GM21619 (cell line): ENCODE measurements at regions not wholly inside any gene's neighbourhood (a gene's known extent, or its start where the extent isn't known, plus 50 kb on each side); places are given as distances from the start of the nearest gene placed in this dataset.
"Not testable (repeated sequence)": the region's sequence is repeated elsewhere in the genome, so short reads cannot be mapped to it uniquely, and the experiment has no call there.

Experiments used
- ATAC-seq: cut with Tn5 transposase; IDR thresholded peaks from one replicate; pipeline ENCODE4 v1.9.1; 2021; ENCODE audit not compliant: unreplicated experiment

DNA sequence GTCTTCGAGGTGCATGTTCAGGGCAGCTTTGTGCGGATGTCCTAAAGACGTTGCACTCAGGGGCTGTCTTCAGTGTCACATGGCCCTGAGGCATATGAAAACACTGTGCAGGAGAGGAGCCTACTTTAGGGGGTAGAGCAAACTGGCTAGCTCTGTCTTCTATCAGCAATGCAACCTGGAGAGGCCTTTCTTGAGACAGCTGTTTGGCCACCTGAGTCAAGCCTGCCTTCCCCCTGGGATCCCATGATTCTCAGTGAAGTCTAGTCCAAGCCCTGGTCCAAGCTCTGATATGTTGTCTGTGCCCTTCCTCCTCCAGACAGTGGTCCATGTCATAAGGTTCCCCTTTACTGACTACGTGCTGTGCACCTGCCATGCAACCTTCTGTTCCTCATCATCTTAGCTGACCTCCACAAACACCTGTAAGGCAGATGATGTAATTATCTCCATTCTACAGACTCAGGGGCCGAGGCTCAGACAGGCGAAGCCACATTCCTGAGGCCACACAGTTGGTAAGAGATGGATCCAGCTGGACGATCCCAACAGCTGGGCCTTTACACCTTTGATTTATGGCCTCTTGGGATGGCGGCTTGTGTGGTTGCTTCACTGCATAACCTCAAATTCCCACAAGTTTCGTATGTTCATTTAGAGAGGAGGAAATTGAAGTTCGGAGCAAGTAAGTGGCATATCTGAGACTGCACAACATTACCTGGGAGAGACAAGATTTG lies 109.9 kb downstream of the COPS8 start:
- no peak for ATAC-seq

DNA sequence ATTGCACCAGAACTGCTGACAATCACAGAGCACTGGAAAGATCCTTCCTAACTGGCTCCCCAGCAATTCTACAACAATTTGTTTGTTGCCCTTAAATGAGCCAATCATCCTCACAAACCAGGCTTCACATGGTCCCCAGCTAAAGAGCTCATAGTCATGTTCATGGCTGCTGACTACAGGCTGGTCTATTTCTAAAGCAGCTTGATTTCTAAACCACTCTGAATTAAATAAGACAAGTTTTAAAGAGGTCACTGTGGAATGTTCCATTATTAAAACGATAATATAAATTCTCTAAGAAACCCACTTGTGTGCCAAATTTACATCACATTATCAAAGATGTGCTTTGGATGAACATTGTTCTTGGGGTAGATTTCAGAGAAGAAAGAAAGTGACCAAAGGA lies 110.7 kb downstream of the COPS8 start:
- ATAC-seq: no peak

DNA sequence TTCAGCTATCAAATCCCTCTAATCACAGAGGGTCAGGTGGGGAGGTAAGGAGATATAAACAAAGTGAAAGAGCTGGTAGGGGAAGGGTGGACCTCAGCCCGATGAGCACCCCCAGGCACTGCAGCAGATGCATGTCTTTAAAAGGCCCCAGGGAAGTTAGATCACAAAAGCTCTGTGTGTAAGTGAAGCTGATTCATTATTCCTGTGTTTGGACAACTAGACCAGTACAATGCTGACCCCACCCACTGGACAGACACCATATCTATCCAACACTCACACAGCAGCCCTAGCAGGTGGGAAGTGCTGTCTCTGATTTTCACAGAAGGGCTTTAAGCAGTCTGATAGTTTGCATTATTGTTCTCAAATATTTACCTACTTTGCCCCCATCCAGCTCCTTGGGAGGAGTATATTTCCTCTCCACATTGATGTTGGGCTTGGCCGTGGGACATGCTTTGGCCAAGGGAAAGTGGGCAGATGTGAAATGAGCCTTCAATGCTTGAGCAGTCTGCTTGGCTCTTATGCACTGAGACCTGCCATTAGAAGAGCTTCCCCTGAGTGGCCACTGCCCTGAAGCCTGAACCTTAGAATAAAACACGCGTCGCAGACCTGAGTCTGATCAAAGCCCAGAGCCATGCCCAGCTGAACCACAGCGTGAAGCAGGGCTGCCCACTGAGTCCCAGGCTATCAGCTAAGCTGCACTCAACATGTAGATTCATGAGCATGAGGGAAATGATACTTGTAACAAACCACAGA lies 111.4 kb downstream of the COPS8 start:
- ATAC-seq: no peak

DNA sequence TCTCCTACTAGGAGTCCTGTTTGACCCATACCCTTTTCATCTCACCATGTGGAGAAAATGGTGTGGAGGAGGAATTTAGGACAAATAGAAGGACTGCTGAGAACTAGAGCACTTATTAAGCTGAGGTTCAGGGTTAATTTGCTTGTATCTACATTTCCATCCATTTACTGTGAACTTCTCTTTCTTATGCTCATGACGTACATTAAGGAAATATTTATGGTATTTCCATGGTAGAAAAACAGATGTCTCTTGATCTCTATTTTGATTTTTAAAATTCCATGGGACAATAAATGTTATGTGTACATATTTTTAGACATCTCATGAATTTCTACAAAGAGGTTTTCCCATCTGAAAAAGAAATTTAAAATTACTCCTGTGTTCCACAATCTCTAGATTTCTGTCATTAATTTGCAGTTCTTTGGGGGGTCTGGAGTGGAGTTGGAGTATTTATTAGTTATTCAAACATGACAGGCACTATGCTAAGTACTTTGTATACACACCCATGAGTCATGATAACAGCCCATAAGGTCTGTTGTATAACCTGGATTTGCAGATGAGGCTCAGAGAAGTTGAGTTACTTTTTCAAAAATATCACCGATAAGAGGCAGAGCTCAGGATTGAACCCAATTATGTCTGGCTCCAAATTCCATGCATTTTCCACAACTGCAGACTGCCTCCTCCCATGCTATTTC lies 112.6 kb downstream of the COPS8 start:
- no peak for ATAC-seq

DNA sequence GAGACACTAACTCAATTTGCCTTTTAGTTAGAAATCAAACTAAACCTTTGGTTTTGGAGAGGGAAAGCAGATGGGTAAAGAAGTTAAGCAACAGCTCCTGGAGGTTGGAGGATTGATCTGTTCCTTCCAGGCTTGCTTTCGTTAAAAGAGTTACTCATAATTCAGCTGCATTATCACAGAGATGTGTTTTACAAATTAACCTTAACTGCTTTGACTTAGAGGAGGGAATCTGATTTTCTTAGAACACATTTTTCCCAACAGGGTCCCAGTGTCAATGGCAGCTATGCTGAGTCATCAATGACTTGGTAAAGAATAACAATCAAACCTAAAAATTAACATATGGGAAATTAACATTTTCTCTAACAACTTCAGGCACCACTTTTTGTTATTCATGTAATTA lies 113.4 kb downstream of the COPS8 start:
- ATAC-seq: no peak

DNA sequence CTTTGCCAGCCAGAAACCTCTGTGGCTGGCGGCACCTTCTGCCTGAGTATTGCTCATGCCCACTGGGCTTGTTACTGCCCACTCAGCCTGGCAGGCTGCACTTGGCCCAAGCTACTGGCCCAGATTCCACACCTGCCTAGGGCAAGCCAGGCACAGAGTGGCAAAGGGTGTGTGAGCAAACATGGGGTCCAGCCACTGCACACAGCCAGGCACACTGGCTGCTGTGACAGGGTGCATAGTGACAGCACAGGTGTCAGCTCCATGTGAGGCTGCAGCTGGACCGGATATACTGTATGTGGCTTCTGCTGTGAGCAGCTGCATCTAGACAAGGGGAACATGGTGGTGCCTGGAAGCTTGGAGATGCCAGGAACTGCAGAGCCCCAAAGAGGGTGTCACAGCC lies 113.9 kb downstream of the COPS8 start:
- no peak for ATAC-seq

DNA sequence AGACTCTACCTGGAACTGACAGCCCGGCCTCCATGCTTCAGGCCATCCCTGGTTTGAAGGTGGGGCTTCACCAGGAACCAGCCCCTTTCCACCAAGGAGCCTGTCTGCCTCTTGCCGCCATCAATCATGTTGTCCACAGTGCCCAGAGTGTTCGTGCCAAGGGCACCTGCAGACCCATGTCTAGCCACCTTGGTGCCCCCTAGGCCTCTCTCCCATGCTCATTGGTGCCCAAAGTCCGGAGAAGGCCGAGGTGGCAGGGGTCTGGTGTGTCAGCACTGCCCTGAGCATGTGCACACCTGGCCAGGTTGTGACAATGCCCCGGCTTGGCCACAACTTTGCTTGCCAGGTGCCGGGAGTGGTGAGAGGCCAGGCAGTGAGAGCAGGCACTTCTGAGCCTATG lies 114.8 kb downstream of the COPS8 start:
- ATAC-seq: no peak

DNA sequence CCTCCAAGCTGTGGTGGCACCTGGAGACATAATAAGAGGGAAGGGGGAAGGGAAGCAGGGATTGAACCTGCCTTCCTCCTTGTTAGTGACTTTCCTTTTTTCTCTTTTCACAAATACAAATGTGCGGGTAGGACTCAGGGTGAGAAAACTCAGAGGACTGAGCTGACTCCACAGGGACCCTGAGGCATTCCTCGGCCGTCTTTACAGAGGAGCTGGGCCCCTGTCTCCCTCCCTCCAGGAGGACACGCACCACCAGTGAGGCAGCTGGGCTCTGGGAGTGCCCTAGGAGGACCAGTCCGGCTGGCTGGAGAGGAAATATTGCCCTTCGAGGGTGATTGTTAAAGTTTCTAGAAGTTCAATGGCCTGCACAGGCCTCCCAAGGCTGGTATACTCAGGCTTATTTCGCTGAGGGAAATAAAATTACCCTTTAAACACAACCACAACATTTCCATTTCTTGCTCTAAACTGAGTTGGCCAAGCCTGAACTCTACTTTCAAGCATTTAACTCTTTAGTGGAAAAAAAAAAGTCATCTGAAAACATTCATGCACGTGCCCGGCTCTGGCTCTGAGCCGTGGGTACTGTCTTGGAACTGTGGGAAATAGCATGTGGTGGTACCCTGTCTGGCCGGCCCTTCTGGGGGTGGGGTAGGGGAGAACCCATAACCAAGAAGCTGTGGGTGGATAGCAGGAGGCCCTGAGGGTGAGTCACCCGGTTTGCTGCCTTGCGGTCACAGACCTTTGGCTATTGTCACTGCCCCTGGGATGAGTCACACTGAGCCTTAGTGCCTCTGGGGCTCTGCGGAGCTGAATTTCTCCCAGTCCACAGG lies 116.0 kb downstream of the COPS8 start:
- peak; percentile 69 for ATAC-seq

DNA sequence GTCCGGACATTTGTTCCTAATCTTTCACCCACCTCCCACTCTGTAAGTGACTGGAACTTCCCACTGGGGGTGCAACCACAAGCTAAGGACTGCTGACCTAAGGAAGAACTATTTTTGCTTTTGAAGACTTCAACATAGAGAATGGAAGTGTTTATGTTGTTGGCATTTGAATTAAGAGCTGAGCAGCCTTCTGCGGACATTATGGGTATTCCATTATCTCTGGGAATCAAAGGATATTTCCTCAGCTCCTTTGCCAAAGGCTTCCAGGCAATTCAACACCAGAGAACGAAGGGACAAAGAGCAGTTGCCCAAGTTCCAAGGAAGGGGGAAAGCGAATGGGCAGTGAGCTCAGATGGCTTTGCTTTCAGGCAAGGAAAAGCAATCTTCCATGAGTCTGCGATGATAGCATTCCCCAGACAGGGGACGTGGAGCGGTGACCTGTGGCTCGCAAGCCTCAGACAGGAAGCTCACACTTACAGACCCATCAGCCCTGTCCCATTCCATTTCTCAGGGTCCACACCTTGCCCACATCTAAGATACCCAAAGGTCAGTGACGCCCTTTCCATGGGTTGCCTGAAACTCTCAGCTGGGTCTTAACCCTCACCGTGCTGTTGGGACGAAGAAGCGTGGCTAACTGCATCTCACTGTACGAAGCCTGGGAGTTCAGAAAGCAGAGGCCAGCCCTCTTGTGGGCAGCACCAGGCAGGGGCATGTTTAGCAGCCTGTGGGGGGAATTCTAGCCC lies 116.8 kb downstream of the COPS8 start:
- no peak for ATAC-seq

DNA sequence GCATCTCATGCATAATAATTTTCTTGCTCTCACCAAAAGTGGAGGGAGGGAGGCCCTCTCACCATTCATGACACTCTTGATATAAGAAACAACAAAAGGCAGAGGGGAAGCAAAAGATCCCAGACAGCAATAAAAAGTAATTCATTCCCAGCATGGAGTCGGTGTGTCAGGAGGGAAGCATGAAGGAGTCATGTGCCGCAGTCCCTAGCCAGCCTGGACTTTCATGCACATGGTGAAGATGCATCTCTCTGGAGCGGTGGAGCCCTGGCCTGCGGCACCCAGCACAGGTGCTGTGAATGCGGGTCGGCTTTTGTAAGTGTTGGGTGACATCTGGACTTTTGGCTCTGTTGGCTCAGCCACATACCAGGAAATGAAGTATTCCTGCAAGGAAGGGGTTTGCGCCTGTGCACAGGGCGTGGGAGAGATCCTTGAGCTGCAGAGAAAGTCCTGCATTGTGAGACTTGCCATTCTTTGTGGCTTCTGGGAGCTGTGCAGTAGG lies 119.4 kb downstream of the COPS8 start:
- ATAC-seq: no peak

DNA sequence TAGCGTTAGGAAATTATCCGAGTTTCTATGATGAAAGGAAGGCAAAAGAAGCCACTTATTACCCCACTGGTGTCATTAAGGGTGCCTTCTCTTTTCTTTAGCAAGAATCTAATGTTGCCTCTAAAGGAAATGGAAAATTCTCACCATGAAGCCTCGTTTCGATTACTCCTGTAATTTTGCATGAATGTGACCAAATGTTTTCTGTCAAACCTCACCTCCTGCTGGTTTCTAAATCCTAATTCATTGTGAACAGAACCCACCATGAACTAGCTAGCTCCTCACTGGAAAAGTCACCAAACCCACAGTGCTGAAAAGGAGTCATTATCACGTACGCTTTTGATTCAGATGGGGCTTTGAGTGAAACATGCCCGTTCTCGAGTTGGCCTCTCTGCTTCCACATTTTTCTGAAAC lies 119.9 kb downstream of the COPS8 start:
- ATAC-seq: no peak

DNA sequence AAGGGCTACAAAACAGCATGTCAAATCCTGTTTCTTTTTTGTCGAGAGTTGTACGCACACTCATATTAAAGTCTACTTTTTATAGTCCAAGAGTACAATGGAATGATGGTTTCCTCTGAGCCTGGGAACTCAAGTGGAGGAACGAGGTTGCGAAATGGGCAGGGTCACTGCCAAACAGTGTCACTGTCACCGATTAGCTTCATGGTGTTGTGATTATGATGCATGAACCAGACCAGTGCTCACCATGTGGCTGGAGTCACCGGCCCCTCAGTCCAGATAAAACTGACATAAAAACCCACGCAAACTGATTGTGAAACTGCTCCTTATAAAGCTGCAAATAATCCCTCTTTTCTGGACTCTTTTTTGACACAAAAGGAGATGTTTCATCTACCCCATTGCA lies 122.0 kb downstream of the COPS8 start:
- ATAC-seq: no peak

DNA sequence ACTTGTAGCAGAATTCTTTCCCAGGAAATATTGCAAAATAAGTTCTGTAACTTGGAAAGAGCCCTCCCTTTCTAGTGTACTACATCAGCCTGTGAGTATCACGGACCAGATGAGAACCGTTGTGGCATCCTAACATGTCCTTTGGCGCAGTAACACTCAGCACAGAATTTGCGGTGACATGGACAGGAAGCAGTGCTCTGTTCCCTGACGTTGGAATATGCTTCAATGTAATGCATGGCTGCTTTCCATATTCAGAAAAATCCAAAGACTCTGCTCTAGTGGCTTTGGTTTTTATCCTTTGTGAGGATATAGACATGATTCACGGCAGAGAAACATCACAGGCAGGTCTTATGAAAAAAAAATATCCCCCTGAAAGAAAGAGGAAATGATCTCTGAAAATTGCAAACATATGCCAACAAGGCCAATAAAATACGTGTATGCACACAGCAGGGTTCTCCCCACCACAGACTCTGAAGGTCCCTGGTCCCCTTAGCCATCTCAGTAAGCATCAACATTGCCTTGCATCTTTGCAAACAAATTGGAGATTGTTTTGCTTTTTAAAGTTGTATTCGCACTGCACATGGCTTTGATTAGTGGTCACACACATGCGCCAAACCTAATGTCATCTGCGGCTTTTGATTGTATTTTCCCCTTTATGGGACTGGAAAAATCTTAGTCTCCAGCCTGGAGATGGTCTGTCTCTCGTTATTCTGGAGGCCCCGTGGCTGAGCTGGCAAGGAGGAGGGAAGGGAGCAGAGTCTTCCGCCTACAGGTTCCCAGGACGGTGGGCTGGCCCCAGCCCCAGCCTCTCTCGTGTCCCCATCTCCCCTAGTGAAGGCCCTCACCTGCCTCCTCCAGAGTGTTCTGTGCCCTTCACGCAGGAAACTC lies 122.9 kb downstream of the COPS8 start:
- no peak for ATAC-seq

DNA sequence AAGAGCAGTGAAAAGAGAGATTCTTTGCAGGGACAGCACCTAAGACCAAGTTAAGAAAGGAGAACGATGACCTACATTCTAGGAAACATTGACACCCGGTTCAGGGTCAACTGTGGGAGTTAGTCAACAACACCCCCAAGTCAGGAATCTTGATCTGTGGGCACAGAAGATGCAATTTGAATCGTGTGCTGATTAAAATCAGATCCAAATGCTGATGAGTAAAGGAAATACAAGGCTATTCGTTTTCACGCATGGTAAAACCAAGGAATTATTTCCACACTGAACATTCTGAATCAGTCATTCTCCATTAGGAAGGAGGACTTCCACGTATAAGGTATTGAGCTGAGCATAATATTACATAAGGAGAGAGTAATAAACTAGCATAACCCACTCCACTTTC lies 124.2 kb downstream of the COPS8 start:
- ATAC-seq: no peak

DNA sequence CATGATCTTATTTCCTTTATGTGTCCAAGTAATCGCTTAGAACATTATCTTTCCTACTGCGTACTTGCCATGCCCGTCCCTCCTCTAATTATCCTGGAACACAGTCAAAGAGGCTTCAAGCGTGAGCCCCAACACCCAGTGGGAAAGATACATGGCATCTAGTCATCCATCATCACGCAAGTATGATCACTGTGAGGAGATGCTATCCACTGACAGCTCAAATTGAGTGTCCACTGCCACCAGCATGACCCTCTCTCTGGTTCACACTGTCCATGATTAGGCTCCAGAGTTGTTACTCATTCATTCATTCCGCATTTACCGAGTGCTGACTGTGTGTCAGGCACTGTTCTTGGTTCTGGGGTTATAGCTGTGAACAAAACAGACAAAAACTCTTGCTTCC lies 124.6 kb downstream of the COPS8 start:
- no peak for ATAC-seq

DNA sequence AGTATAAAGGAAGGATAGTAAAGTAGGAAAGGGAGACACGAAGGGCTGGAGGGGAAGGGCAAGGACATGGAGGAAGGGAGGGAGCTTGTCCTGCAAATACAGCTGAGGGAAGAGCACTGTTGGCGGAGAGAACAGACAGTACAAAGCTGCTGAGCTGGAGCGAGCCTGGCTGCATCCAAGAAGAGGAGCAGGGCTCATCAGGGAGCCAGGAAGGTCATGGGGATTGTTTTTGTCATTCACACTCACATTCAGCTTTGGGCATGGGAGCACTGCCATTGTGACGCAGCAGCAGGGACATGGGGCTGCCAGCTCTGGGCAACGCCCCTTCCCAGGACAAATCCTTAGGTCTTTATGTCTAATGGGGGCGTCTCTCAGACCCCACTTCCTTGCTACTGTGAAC lies 125.1 kb downstream of the COPS8 start:
- no peak for ATAC-seq

DNA sequence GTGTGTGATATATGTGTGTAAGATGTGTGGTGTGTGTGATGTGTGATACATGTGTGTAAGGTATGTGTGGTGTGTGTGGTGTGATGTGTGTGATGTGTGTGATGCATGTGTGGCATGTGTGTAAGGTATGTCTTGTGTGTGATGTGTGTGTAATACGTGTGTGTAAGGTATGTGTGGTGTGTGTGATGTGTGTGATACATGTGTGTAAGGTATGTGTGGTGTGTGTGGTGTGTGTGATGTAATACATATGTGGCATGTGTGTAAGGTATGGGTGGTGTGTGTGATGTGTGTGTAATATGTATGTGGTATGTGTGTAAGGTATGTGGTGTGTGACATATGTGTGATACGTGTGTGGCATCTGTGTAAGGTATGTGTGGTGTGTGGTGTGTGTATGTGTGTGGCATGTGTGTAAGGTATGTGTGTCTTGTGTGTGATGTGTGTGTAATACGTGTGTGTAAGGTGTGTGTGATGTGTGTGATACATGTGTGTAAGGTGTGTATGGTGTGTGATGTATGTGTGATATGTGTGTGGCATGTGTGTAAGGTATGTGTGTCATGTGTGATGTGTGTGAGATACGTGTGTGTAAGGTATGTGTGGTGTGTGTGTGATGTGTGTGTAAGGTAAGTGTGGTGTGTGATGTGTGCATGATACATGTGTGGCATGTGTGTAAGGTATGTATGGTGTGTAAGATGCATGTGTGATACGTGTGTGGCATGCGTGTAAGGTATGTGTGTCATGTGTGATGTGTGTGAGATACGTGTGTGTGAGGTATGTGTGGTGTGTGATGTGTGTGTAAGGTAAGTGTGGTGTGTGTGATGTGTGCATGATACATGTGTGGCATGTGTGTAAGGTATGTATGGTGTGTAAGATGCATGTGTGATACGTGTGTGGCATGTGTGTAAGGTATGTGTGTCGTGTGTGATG lies 126.9 kb downstream of the COPS8 start:
- ATAC-seq: not testable (repeated sequence)

DNA sequence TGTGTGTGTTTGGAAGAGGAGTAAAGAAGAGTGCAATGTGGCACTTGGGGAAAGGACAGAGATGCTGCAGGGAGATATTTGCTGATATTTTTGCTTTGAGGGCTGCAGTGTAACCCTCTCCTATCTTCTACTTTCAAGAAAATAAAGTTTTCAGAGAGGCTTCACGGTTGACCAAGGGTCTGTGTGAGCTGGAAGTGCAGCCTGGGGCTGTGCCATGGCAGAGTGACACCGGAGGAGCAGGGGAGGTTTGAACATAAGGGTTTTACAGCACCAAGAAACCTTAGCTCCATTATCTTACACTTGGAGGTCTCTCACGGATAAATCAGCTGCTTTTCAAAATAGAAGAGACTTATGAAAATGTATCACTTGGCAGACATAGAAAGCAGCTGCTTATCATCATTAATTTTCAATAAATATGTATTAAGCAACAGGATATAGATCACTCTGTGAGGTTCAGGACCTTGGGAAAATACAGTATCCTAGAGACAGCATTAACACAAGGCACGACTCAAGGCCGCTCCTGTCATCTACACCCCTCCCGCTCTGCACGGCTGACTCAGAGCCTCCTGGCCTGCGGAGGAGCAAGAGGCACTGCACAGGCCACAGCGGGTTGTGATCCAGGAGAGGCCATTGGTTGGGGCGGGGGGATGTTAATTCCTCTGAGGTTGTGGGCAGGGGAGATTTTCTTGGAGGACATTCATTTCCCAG lies 127.8 kb downstream of the COPS8 start:
- no peak for ATAC-seq
